Uterus (tissue), 2 donors: ENCODE measurements at regions not wholly inside any gene's neighbourhood (a gene's known extent, or its start where the extent isn't known, plus 50 kb on each side); places are given as distances from the start of the nearest gene placed in this dataset.

Experiments used
- CTCF ChIP-seq, 4 experiments: fragments of 200-600 bp in 2 of 4; fragments of 450-650 bp in 2 of 4; sonication (generic) in 2 of 4; IDR thresholded peaks; one replicate each; pipeline ENCODE4 v1.5.1; 2016 to 2019; ENCODE audit warnings: antibody characterized with exemption in 4 of 4, mild to moderate bottlenecking in 2 of 4, moderate library complexity in 1 of 4
- POLR2A ChIP-seq, 2 donors: fragments of 450-650 bp; IDR thresholded peaks; one replicate each; pipeline ENCODE4 v1.6.1; 2016; ENCODE audit warnings: antibody characterized with exemption in 2 of 2, mild to moderate bottlenecking in 1 of 2, moderate library complexity in 1 of 2

GRCh38 chr3:28845006-28845324 is 435.9 kb upstream of the RBMS3 start:
- no peak for TF ChIP-seq CTCF (IDR thresholded peaks at IDR 0.05)
- no peak for TF ChIP-seq POLR2A (IDR thresholded peaks at IDR 0.05)
